SU-DHL-6 (cell line): ENCODE measurements at regions not wholly inside any gene's neighbourhood (a gene's known extent, or its start where the extent isn't known, plus 50 kb on each side); places are given as distances from the start of the nearest gene placed in this dataset.

Experiments
- EZH2phosphoT487 ChIP-seq: fragments of 200-600 bp; sonication (generic), shearing (Covaris generic); conservative IDR thresholded peaks from 2 replicates; pipeline ENCODE4 v1.6.1; 2018; ENCODE audit warnings: mild to moderate bottlenecking, antibody characterized with exemption, low read length, moderate library complexity, mixed read lengths
- TF ChIP-seq, protein P1 (sequence below): fragments of 200-600 bp; sonication (generic); IDR thresholded peaks from one replicate; pipeline ENCODE4 v1.5.1; 2017; ENCODE audit warnings: antibody characterized with exemption, mild to moderate bottlenecking, low read length, moderate library complexity; ENCODE audit not compliant: insufficient read depth, poor library complexity, severe bottlenecking

DNA sequence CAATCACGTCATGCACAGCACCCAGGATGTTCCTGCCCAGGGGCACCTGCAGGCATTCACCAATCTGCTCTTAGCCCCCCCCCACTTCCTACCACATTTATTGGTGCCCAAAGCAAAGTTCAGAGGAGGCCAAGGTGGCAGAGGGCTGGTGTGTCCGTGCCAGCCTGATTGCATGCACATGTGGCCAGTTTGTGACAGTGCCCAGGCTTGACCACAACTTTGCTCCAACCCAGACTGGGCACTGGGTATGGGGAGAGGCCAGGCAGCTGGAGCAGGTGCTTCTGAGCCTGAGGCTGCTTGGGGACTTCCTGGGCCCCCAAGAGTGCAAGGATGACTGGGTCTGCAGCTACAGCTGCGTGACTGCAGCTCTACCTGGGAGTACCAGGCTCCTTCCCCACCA, 192.3 kb upstream of the BCHE start:
- TF ChIP-seq, protein P1, sequence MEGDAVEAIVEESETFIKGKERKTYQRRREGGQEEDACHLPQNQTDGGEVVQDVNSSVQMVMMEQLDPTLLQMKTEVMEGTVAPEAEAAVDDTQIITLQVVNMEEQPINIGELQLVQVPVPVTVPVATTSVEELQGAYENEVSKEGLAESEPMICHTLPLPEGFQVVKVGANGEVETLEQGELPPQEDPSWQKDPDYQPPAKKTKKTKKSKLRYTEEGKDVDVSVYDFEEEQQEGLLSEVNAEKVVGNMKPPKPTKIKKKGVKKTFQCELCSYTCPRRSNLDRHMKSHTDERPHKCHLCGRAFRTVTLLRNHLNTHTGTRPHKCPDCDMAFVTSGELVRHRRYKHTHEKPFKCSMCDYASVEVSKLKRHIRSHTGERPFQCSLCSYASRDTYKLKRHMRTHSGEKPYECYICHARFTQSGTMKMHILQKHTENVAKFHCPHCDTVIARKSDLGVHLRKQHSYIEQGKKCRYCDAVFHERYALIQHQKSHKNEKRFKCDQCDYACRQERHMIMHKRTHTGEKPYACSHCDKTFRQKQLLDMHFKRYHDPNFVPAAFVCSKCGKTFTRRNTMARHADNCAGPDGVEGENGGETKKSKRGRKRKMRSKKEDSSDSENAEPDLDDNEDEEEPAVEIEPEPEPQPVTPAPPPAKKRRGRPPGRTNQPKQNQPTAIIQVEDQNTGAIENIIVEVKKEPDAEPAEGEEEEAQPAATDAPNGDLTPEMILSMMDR: no peak
- no peak for TF ChIP-seq EZH2phosphoT487
